ENCODE measurements at regions not wholly inside any gene's neighbourhood (a gene's known extent, or its start where the extent isn't known, plus 50 kb on each side); places are given as distances from the start of the nearest gene placed in this dataset.

DNA sequence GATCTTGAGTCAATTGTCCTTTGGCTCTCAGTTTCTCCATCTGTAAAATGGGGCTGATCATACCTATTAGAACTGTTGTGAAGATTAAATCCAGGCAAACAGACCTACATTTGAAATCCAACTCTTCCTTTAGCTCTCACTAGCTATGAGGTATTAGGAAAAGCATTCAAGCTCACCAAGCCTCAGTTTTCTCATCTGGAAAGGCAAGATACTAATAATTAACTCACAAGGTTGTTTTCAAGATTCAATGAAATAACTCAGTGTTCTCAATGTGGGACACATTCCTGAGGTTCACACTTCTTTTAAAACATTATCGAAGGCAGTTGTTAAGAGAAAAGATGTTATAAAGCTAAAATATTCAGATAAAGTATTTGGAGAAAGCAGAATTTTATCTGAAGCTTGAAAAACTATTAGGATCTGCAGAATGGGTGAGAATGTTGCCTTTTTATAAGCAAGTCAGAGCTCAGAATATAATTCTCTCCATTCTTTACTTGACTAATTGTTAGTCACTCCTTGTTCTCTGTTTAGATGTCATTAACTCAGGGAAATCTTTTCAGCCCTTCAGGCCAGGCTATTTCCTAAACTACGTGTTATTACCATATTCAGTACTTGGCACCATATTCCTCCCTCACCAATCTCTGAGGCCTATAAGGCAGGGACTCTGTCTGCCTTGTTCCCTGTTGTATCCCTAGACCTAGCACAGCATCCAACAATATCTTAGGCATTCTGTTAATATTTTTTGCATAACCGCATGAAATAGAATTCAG is 72.0 kb upstream of the VAV3 start:
- no peak for DNase-seq (ENCODE audit: low read depth)
- TF ChIP-seq, protein P1, sequence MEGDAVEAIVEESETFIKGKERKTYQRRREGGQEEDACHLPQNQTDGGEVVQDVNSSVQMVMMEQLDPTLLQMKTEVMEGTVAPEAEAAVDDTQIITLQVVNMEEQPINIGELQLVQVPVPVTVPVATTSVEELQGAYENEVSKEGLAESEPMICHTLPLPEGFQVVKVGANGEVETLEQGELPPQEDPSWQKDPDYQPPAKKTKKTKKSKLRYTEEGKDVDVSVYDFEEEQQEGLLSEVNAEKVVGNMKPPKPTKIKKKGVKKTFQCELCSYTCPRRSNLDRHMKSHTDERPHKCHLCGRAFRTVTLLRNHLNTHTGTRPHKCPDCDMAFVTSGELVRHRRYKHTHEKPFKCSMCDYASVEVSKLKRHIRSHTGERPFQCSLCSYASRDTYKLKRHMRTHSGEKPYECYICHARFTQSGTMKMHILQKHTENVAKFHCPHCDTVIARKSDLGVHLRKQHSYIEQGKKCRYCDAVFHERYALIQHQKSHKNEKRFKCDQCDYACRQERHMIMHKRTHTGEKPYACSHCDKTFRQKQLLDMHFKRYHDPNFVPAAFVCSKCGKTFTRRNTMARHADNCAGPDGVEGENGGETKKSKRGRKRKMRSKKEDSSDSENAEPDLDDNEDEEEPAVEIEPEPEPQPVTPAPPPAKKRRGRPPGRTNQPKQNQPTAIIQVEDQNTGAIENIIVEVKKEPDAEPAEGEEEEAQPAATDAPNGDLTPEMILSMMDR (conservative IDR thresholded peaks at IDR 0.05; ENCODE audit: low read depth, low read length): no peak
- no peak overlapping the region for H3K4me3 ChIP-seq (ENCODE audit: low read depth, low read length)

DNA sequence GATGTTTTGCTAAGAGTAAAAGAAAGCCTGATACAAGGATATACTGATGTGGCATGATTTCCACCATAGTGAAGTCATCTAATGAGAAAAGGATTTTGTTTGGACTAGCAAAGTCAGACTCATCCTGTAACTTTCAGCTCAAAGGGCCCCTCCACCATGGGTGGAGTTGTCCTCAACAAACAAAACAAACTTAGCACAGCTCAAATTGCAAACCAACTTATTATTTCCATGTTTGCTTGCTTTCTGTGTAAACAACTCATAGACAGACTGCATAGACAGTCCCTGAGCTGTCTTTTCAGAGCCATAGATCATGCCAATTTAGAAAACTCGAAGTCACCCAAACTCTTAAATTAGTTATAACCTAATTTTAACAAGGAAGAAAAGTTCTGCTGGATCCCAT is 69.4 kb upstream of the VAV3 start:
- no peak overlapping the region for H3K4me3 ChIP-seq (ENCODE audit: low read depth, low read length)
- TF ChIP-seq, protein P1 (conservative IDR thresholded peaks at IDR 0.05; ENCODE audit: low read depth, low read length): no peak
- DNase-seq (ENCODE audit: low read depth): no peak

DNA sequence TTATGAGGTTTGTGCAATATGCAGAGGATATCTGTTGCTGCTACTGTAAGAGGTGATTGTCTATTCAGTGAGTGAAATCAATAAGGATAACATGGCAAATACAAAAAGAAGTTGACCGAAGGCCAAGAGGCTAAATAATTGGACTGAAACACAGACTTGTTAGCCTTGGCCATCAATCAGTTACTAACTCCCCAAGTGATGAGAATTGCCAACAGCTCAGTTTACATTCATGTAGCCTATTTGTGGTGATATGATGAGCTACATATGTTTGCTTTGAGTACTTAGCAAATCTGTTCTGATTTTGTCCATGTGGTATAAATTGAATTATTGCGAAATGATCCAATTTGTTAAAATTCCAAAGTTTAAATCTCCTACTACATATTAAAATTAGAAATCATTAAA is 68.6 kb upstream of the VAV3 start:
- DNase-seq (ENCODE audit: low read depth): no peak
- no peak overlapping the region for H3K4me3 ChIP-seq (ENCODE audit: low read depth, low read length)
- TF ChIP-seq, protein P1 (conservative IDR thresholded peaks at IDR 0.05; ENCODE audit: low read depth, low read length): no peak

DNA sequence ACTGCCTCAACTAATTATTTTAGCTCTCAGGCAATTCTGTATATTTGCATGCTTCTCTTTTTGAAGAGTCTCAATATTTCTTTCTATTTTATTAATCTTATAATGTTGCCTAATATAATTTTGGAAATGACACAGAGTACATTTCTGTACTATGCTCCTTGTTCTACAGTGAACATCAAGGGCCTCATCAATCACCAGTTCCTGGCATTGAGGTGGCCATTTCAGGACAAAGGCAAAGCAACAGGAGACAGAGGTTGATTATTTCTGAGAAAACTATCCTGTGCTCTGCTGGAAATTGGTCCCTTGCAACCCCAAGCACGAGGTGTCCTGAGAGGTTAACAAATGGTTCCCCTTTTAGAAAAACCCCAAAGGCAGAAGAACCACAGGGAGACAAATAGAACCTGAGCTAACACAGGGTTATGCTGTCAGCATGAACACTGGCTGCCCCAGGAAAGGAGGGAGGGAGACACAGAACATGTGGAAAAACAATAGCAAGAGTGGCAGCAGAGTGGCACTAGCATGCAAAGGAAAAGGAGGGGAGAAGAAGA is 63.9 kb upstream of the VAV3 start:
- TF ChIP-seq, protein P1 (conservative IDR thresholded peaks at IDR 0.05; ENCODE audit: low read depth, low read length): no peak

DNA sequence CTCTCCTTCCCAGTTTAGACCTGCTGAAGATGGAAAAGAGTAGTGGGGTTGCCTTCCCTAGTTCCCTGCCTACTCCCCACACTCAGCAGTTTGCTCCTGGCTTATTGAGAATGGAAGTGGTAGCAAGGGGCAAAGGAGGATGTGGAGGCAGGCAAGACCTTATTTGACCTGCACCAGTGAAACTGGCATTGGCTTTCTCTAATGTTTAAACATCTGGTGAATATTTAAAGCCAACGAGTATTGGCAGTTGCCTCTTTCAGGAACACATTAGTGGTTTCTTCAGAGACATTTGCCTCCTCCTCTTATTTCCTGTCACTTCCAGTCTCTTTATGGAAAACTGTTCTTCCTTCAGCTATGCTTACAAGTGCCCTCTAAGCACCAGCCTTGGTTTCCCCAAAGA is 62.4 kb upstream of the VAV3 start:
- H3K4me3 ChIP-seq (ENCODE audit: low read depth, low read length): no peak overlapping the region
- TF ChIP-seq, protein P1 (conservative IDR thresholded peaks at IDR 0.05; ENCODE audit: low read depth, low read length): no peak
- DNase-seq (ENCODE audit: low read depth): no peak

More for the DNA sequence above, 63.9 kb upstream of the VAV3 start:
- no peak for DNase-seq (ENCODE audit: low read depth)
- no peak overlapping the region for H3K4me3 ChIP-seq (ENCODE audit: low read depth, low read length)

DNA sequence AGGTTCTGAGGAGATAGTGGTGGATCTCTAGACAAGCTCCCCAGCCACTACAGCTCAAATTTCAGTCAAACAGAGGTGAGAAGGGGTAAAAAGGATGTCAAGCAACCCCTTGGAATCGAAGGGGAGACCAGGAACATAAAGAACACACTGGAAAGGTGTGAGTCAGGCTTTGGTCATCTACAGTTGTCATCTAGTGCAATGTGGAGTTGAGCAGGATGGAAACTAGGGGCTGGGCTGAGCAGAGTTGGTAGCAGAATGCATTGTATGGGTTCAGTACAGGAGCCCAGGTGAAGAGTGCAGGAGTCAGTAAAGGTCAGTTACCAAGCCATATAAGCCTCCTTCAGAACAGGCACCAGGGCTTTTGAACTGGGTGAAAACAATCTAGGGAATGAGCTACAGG is 52.7 kb upstream of the VAV3 start:
- peak; percentile 16 for DNase-seq (ENCODE audit: low read depth)
- no peak overlapping the region for H3K4me3 ChIP-seq (ENCODE audit: low read depth, low read length)
- TF ChIP-seq, protein P1 (conservative IDR thresholded peaks at IDR 0.05; ENCODE audit: low read depth, low read length): no peak

DNA sequence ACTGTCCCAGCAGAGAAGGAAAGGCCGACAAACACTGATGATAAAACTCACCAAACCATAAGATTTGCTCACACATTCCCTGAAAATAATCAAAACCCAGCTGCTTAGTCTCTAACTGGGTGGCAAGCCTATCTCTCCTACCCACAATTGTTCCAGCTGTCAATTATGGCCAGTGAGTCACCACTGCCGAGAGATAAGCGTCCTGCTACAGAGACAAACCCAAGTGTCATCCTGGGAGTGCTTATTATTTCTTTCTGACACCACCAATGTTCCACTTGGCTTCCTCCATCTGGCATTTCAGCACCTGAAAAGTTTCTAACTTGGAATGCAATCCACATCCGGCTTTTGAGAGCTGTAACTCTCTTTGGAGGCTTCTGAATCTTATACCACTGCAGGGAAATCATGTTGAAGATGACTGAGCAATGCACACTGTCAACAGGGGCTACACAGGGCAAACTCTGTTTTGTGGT is 51.5 kb upstream of the VAV3 start:
- TF ChIP-seq, protein P1 (conservative IDR thresholded peaks at IDR 0.05; ENCODE audit: low read depth, low read length): no peak
- no peak overlapping the region for H3K4me3 ChIP-seq (ENCODE audit: low read depth, low read length)
- peak; percentile 89 for DNase-seq (ENCODE audit: low read depth)

Data from choroid plexus epithelial cell (primary cell).